GM18867 (cell line): ENCODE measurements at regions not wholly inside any gene's neighbourhood (a gene's known extent, or its start where the extent isn't known, plus 50 kb on each side); places are given as distances from the start of the nearest gene placed in this dataset.

ENCODE experiments used
- ATAC-seq: cut with Tn5 transposase; IDR thresholded peaks from one replicate; pipeline ENCODE4 v1.9.1; 2021; ENCODE audit warnings: mild to moderate bottlenecking, moderate library complexity; ENCODE audit not compliant: unreplicated experiment

GRCh38 chr5:169450464-169450863 is 133.1 kb upstream of the SPDL1 start:
- no peak for ATAC-seq

GRCh38 chr5:169448826-169449225 is 134.7 kb upstream of the SPDL1 start:
- ATAC-seq: no peak

- ATAC-seq: no peak
Observed at GRCh38 chr5:169445191-169445590, 138.4 kb upstream of the SPDL1 start.

GRCh38 chr5:169442913-169443784 is 140.4 kb upstream of the SPDL1 start:
- ATAC-seq: no peak

- no peak for ATAC-seq
Observed at GRCh38 chr5:169442403-169442874, 141.1 kb upstream of the SPDL1 start.

GRCh38 chr5:169440107-169440705 is 139.3 kb upstream of the SLIT3 start:
- ATAC-seq: no peak

- ATAC-seq: no peak
Observed at GRCh38 chr5:169439362-169439761, 138.4 kb upstream of the SLIT3 start.

- ATAC-seq: no peak
Observed at GRCh38 chr5:169435506-169436229, 134.7 kb upstream of the SLIT3 start.

- no peak for ATAC-seq
Observed at GRCh38 chr5:169433221-169433651, 132.3 kb upstream of the SLIT3 start.

GRCh38 chr5:169431386-169431785 is 130.4 kb upstream of the SLIT3 start:
- no peak for ATAC-seq

- ATAC-seq: no peak
Observed at GRCh38 chr5:169430671-169431070, 129.7 kb upstream of the SLIT3 start.

- no peak for ATAC-seq
Observed at GRCh38 chr5:169429044-169429443, 128.1 kb upstream of the SLIT3 start.

GRCh38 chr5:169426784-169427183 is 125.8 kb upstream of the SLIT3 start:
- ATAC-seq: peak; percentile 69

- ATAC-seq: no peak
Observed at GRCh38 chr5:169424670-169425378, 123.9 kb upstream of the SLIT3 start.

GRCh38 chr5:169424279-169424655 is 123.3 kb upstream of the SLIT3 start:
- peak; percentile 40 for ATAC-seq

GRCh38 chr5:169423580-169424278 is 122.8 kb upstream of the SLIT3 start:
- no peak for ATAC-seq

- ATAC-seq: no peak
Observed at GRCh38 chr5:169422087-169422486, 121.1 kb upstream of the SLIT3 start.

- no peak for ATAC-seq
Observed at GRCh38 chr5:169421677-169422076, 120.7 kb upstream of the SLIT3 start.

GRCh38 chr5:169417676-169418075 is 116.7 kb upstream of the SLIT3 start:
- no peak for ATAC-seq

GRCh38 chr5:169416583-169417196 is 115.8 kb upstream of the SLIT3 start:
- peak; percentile 99 for ATAC-seq
